ENCODE measurements at regions not wholly inside any gene's neighbourhood (a gene's known extent, or its start where the extent isn't known, plus 50 kb on each side); places are given as distances from the start of the nearest gene placed in this dataset.

GRCh38 chr12:84719997-84720396 is 192.6 kb downstream of the SLC6A15 start:
- TF ChIP-seq POLR2A (IDR thresholded peaks at IDR 0.05; ENCODE audit: low read depth, low read length) = no peak
- TF ChIP-seq POLR2AphosphoS5 (IDR thresholded peaks at IDR 0.05; ENCODE audit: low read depth, low read length) = no peak
- TF ChIP-seq TAF1 (IDR thresholded peaks at IDR 0.05; ENCODE audit: borderline replicate concordance, low read depth, low read length) = no peak
